ENCODE measurements at regions not wholly inside any gene's neighbourhood (a gene's known extent, or its start where the extent isn't known, plus 50 kb on each side); places are given as distances from the start of the nearest gene placed in this dataset.

GRCh38 chr10:83182076-83182475 is 957.2 kb upstream of the GHITM start:
- Histone ChIP-seq H3K27ac (replicated peaks in 1 of 4) (no peak overlapping the region), H3K27me3 (no peaks in the 10 kb centered on the region), H3K4me1 (no peaks in the 10 kb centered on the region), H3K9me3 (no peaks in the 10 kb centered on the region), H3K36me3 (no peaks in the 10 kb centered on the region), H3K4me3 (no peak overlapping the region)
- intact Hi-C loops (cut with DNase I), result no loop called here
- no peak for DNase-seq (ENCODE audit: extremely low spot score)
- 69% methylated on average over 2 of the region's 2 CpGs for WGBS
- TF ChIP-seq POLR2A (IDR thresholded peaks at IDR 0.05; ENCODE audit: low read depth) (no peak), POLR2AphosphoS5 (IDR thresholded peaks at IDR 0.05) (no peak), EP300 (IDR thresholded peaks at IDR 0.05) (no peak), CTCF (IDR thresholded peaks at IDR 0.05) (no peak)

- DNase-seq (ENCODE audit: extremely low spot score), result no peak
- TF ChIP-seq POLR2A (IDR thresholded peaks at IDR 0.05; ENCODE audit: low read depth) (no peak), EP300 (IDR thresholded peaks at IDR 0.05) (no peak), CTCF (IDR thresholded peaks at IDR 0.05) (no peak), POLR2AphosphoS5 (IDR thresholded peaks at IDR 0.05) (no peak)
- Histone ChIP-seq H3K4me1 (no peaks in the 10 kb centered on the region), H3K27ac (replicated peaks in 1 of 4) (no peak overlapping the region), H3K4me3 (no peak overlapping the region), H3K9me3 (no peaks in the 10 kb centered on the region), H3K36me3 (no peaks in the 10 kb centered on the region), H3K27me3 (no peaks in the 10 kb centered on the region)
- WGBS, result 92% methylated on average over 6 of the region's 6 CpGs
- intact Hi-C loops (cut with DNase I), result no loop called here
Observed at GRCh38 chr10:83184641-83185040, 954.7 kb upstream of the GHITM start.

- Histone ChIP-seq H3K4me3 (no peak overlapping the region), H3K9me3 (no peaks in the 10 kb centered on the region), H3K36me3 (no peaks in the 10 kb centered on the region), H3K4me1 (no peaks in the 10 kb centered on the region), H3K27ac (replicated peaks in 1 of 4) (no peak overlapping the region), H3K27me3 (no peaks in the 10 kb centered on the region)
- no peak for DNase-seq (ENCODE audit: extremely low spot score)
- intact Hi-C loops (cut with DNase I), result no loop called here
- TF ChIP-seq EP300 (IDR thresholded peaks at IDR 0.05), result no peak
- no peak for TF ChIP-seq POLR2A (IDR thresholded peaks at IDR 0.05; ENCODE audit: low read depth)
- TF ChIP-seq CTCF (IDR thresholded peaks at IDR 0.05), result no peak
- no peak for TF ChIP-seq POLR2AphosphoS5 (IDR thresholded peaks at IDR 0.05)
- WGBS, result 76% methylated on average over 4 of the region's 4 CpGs
Observed at GRCh38 chr10:83190614-83191013, 948.7 kb upstream of the GHITM start.

GRCh38 chr10:83193026-83193425 is 946.3 kb upstream of the GHITM start:
- no peaks in the 10 kb centered on the region for H3K27me3 ChIP-seq
- H3K27ac ChIP-seq (replicated peaks in 1 of 4), result no peak overlapping the region
- no peak for TF ChIP-seq POLR2AphosphoS5 (IDR thresholded peaks at IDR 0.05)
- TF ChIP-seq POLR2A (IDR thresholded peaks at IDR 0.05; ENCODE audit: low read depth), result no peak
- no peak for TF ChIP-seq EP300 (IDR thresholded peaks at IDR 0.05)
- TF ChIP-seq CTCF (IDR thresholded peaks at IDR 0.05), result no peak
- H3K4me3 ChIP-seq, result no peak overlapping the region
- intact Hi-C loops (cut with DNase I), result no loop called here
- no peaks in the 10 kb centered on the region for H3K36me3 ChIP-seq
- H3K4me1 ChIP-seq, result no peaks in the 10 kb centered on the region
- 34% methylated on average over 4 of the region's 4 CpGs for whole genome bisulfite sequencing
- H3K9me3 ChIP-seq, result peaks cover 0 to 5% (median 0%) of the 10 kb centered on the region in 4 donors
- DNase-seq (ENCODE audit: extremely low spot score), result no peak

- DNase-seq (ENCODE audit: extremely low spot score), result no peak
- H3K4me1 ChIP-seq, result no peaks in the 10 kb centered on the region
- TF ChIP-seq CTCF (IDR thresholded peaks at IDR 0.05), result no peak
- TF ChIP-seq POLR2AphosphoS5 (IDR thresholded peaks at IDR 0.05), result no peak
- no peak overlapping the region for H3K4me3 ChIP-seq
- no peaks in the 10 kb centered on the region for H3K27me3 ChIP-seq
- H3K9me3 ChIP-seq, result peaks cover 0 to 5% (median 0%) of the 10 kb centered on the region in 4 donors
- WGBS, result 91% methylated on average over 3 of the region's 3 CpGs
- intact Hi-C loops (cut with DNase I), result no loop called here
- no peaks in the 10 kb centered on the region for H3K36me3 ChIP-seq
- H3K27ac ChIP-seq (replicated peaks in 1 of 4), result no peak overlapping the region
Observed at GRCh38 chr10:83195021-83195420, 944.3 kb upstream of the GHITM start.
